ENCODE measurements at regions not wholly inside any gene's neighbourhood (a gene's known extent, or its start where the extent isn't known, plus 50 kb on each side); places are given as distances from the start of the nearest gene placed in this dataset.

DNA sequence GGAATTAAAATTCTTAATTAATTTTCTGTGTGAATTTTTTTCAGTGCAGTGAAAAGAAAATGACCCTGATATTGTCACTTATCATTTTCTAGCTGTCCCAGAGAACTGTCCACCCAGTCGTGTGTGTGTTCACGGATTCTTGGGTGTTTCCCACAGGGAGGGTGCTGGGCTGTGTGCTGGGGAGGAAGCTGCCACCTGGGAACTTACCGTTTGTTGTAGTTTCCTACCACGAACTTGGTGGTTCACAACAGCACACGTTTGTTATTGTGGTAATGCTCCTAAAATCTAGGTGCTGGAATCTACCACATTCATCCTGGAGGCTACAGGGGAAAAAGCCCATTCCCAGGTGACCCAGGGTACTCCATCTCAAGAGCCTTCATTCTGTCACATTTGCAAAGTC lies 276.1 kb downstream of the GLRX3 start:
- H3K4me3 ChIP-seq (ENCODE audit: low read depth in 1 of 2, low read length in 1 of 2): no peak overlapping the region

GRCh38 chr10:130416334-130417150 lies 280.4 kb downstream of the GLRX3 start:
- Histone ChIP-seq H3K4me1 (ENCODE audit: control insufficient read depth in 1 of 2, insufficient read depth in 1 of 2, low read depth in 1 of 2, low read length in 1 of 2) (no peaks in the 10 kb centered on the region), H3K4me3 (ENCODE audit: low read depth in 1 of 2, low read length in 1 of 2) (no peak overlapping the region), H3K27me3 (no peaks in the 10 kb centered on the region), H3K36me3 (no peaks in the 10 kb centered on the region), H3K9me3 (no peaks in the 10 kb centered on the region), H3K27ac (no peak overlapping the region)
- TF ChIP-seq, protein P1, sequence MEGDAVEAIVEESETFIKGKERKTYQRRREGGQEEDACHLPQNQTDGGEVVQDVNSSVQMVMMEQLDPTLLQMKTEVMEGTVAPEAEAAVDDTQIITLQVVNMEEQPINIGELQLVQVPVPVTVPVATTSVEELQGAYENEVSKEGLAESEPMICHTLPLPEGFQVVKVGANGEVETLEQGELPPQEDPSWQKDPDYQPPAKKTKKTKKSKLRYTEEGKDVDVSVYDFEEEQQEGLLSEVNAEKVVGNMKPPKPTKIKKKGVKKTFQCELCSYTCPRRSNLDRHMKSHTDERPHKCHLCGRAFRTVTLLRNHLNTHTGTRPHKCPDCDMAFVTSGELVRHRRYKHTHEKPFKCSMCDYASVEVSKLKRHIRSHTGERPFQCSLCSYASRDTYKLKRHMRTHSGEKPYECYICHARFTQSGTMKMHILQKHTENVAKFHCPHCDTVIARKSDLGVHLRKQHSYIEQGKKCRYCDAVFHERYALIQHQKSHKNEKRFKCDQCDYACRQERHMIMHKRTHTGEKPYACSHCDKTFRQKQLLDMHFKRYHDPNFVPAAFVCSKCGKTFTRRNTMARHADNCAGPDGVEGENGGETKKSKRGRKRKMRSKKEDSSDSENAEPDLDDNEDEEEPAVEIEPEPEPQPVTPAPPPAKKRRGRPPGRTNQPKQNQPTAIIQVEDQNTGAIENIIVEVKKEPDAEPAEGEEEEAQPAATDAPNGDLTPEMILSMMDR (IDR thresholded peaks at IDR 0.05): no peak

More for the DNA sequence above, 276.1 kb downstream of the GLRX3 start:
- TF ChIP-seq, protein P1 (IDR thresholded peaks at IDR 0.05): no peak
- H3K9me3 ChIP-seq: no peaks in the 10 kb centered on the region
- H3K27me3 ChIP-seq: no peaks in the 10 kb centered on the region
- no peak overlapping the region for H3K27ac ChIP-seq
- no peaks in the 10 kb centered on the region for H3K36me3 ChIP-seq
- no peaks in the 10 kb centered on the region for H3K4me1 ChIP-seq (ENCODE audit: control insufficient read depth in 1 of 2, insufficient read depth in 1 of 2, low read depth in 1 of 2, low read length in 1 of 2)

DNA sequence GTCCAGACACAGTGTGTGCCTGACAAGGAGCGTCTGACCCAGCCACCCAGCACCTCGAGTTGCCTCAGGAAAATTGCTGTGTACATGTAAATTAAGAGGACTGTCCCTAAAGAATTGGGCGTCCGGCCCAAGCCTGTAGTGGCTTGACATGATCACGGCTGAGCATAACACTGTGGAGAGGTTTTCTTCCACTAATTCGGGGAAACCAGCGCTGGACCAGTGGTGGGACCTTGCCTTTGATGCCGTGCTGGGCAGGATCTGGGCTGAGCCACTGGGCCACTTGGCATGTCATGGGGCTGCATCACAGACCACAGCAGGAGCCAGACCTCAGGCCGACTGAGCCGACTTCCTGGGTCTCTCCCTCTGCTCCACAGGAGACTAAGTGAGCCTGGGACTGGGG lies 282.5 kb downstream of the GLRX3 start:
- no peaks in the 10 kb centered on the region for H3K36me3 ChIP-seq
- no peak overlapping the region for H3K4me3 ChIP-seq (ENCODE audit: low read depth in 1 of 2, low read length in 1 of 2)
- H3K27me3 ChIP-seq: no peaks in the 10 kb centered on the region
- H3K9me3 ChIP-seq: no peaks in the 10 kb centered on the region
- no peak overlapping the region for H3K27ac ChIP-seq
- TF ChIP-seq, protein P1 (IDR thresholded peaks at IDR 0.05): no peak
- H3K4me1 ChIP-seq (ENCODE audit: control insufficient read depth in 1 of 2, insufficient read depth in 1 of 2, low read depth in 1 of 2, low read length in 1 of 2): no peaks in the 10 kb centered on the region

GRCh38 chr10:130421909-130422308 lies 285.7 kb downstream of the GLRX3 start:
- Histone ChIP-seq H3K27me3 (no peaks in the 10 kb centered on the region), H3K27ac (no peak overlapping the region), H3K9me3 (no peaks in the 10 kb centered on the region), H3K4me3 (ENCODE audit: low read depth in 1 of 2, low read length in 1 of 2) (no peak overlapping the region), H3K4me1 (ENCODE audit: control insufficient read depth in 1 of 2, insufficient read depth in 1 of 2, low read depth in 1 of 2, low read length in 1 of 2) (no peaks in the 10 kb centered on the region), H3K36me3 (no peaks in the 10 kb centered on the region)
- TF ChIP-seq, protein P1 (IDR thresholded peaks at IDR 0.05): no peak

DNA sequence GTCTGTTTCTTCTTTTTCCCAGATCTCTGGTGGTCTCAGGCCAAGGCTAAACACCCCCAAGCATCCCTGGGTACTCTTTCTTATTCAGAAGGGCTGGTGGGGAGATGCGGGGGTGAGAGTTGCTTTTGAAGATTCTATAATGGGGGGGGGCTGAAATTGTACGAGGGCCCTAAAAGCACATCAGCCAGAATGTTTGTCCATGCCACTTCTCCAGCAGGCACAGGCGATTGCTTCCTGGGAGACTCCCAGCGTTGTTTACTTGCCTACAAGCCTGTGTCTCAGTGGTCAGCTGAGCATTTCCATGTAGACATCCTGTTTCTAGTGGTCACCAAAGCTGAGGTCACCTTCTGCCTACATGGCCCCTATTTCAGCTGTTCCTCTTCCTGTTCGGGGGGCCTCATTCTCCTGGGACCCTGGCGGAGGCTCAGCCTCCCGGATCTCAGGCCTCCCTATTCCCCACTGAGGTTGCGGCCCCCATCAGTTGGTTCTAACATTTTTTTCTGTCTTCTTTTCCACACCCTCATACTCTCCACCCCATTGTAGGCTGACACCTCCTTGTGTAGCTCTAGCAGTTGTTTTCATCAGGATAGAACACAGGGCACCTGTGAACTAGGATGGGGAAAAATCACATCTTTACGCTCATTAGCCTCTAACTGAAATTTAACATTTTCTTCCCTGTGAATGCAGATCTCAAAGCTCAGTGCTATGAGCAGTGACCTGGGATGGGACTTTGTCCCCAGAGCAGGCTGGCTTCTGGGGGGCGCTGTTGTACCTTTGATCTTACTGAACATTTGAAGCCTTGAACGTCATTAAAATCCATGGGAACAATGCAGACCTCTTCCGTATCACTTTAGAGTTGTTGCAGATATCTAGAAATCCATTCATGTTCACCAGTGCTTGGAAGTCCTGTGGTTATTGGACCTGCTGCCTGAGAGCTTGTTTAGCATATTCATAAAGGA lies 286.5 kb downstream of the GLRX3 start:
- H3K27ac ChIP-seq: no peak overlapping the region
- no peaks in the 10 kb centered on the region for H3K9me3 ChIP-seq
- H3K4me1 ChIP-seq (ENCODE audit: control insufficient read depth in 1 of 2, insufficient read depth in 1 of 2, low read depth in 1 of 2, low read length in 1 of 2): no peaks in the 10 kb centered on the region
- no peak overlapping the region for H3K4me3 ChIP-seq (ENCODE audit: low read depth in 1 of 2, low read length in 1 of 2)
- no peaks in the 10 kb centered on the region for H3K27me3 ChIP-seq
- TF ChIP-seq, protein P1 (IDR thresholded peaks at IDR 0.05): no peak
- no peaks in the 10 kb centered on the region for H3K36me3 ChIP-seq
